ENCODE measurements at regions not wholly inside any gene's neighbourhood (a gene's known extent, or its start where the extent isn't known, plus 50 kb on each side); places are given as distances from the start of the nearest gene placed in this dataset.

GRCh38 chr12:118714051-118714460 lies 267.3 kb upstream of the SRRM4 start:
- no peak for TF ChIP-seq REST (IDR thresholded peaks at IDR 0.05)
- TF ChIP-seq CTCF (IDR thresholded peaks at IDR 0.05; ENCODE audit: low read depth, low read length, missing input control), result peak; percentile 39
